CD4-positive, alpha-beta T cell (primary cell): ENCODE measurements at regions not wholly inside any gene's neighbourhood (a gene's known extent, or its start where the extent isn't known, plus 50 kb on each side); places are given as distances from the start of the nearest gene placed in this dataset.
A peak's percentile ranks its signal among the peaks of the same experiment; 100 is the strongest.

ENCODE experiments used
- ATAC-seq: fragments of 200-7000 bp; cut with Tn5 transposase; one replicate; pipeline ENCODE4 v1.10.0; 2022; ENCODE audit warnings: mild to moderate bottlenecking; ENCODE audit not compliant: poor library complexity
- CTCF ChIA-PET: fragments of 350-600 bp; sonication (Branson Sonifier 250); formaldehyde crosslinking; loops from one replicate; lab custom pipeline; 2021; ENCODE audit warnings: antibody characterized with exemption, inconsistent platforms; lab: Charles Lee
- POLR2A ChIA-PET: fragments of 350-600 bp; sonication (Branson Sonifier 250); formaldehyde crosslinking; loops from one replicate; lab custom pipeline; 2021; ENCODE audit warnings: antibody characterized with exemption, inconsistent platforms; lab: Charles Lee
- DNase-seq, 14 experiments: peaks; one replicate each; pipeline ENCODE4 v3.0.0-alpha.2; 2013 to 2020; ENCODE audit warnings: mixed read lengths in 2 of 14
- H3K27ac ChIP-seq, 2 donors: one replicate each; pipeline versions ENCODE4 v1.5.1 to v1.7.0; 2013; ENCODE audit warnings: low read length in 2 of 2, low read depth in 1 of 2, mild to moderate bottlenecking in 1 of 2
- H3K27me3 ChIP-seq, 2 experiments: 1 replicate in 1 of 2; 2 replicates in 1 of 2; pipeline versions ENCODE4 v1.6.1 to v1.7.0; 2013; ENCODE audit warnings: low read length in 2 of 2, control low read depth in 1 of 2, mild to moderate bottlenecking in 1 of 2, moderate library complexity in 1 of 2; ENCODE audit not compliant: insufficient read depth in 2 of 2, control insufficient read depth in 1 of 2
- H3K36me3 ChIP-seq: one replicate; pipeline ENCODE4 v1.6.1; 2013; ENCODE audit warnings: low read length, control low read depth; ENCODE audit not compliant: insufficient read depth
- H3K4me1 ChIP-seq: one replicate; pipeline ENCODE4 v1.6.1; 2013; ENCODE audit warnings: low read length, control low read depth; ENCODE audit not compliant: insufficient read depth
- H3K4me3 ChIP-seq: one replicate; pipeline ENCODE4 v1.5.1; 2013; ENCODE audit warnings: mild to moderate bottlenecking, low read length, moderate library complexity
- H3K9me3 ChIP-seq, 2 experiments: 1 replicate in 1 of 2; 2 replicates in 1 of 2; pipeline versions ENCODE4 v1.6.1 to v1.7.0; 2013; ENCODE audit warnings: low read length in 2 of 2, mild to moderate bottlenecking in 2 of 2, control low read depth in 1 of 2, moderate library complexity in 1 of 2; ENCODE audit not compliant: control insufficient read depth in 1 of 2, insufficient read depth in 1 of 2
- H3K27ac Mint-ChIP-seq: one replicate; pipeline ENCODE4 v1.8.0; 2020; ENCODE audit warnings: mixed read lengths
- H3K27me3 Mint-ChIP-seq: one replicate; pipeline ENCODE4 v1.8.0; 2021; ENCODE audit warnings: mixed read lengths
- H3K36me3 Mint-ChIP-seq: one replicate; pipeline ENCODE4 v1.8.0; 2021; ENCODE audit warnings: low read depth, mixed read lengths
- H3K4me1 Mint-ChIP-seq: one replicate; pipeline ENCODE4 v1.8.0; 2021; ENCODE audit warnings: low read depth, mixed read lengths
- H3K4me3 Mint-ChIP-seq: one replicate; pipeline ENCODE4 v1.8.0; 2020; ENCODE audit warnings: mild to moderate bottlenecking, mixed read lengths
- H3K9me3 Mint-ChIP-seq: one replicate; pipeline ENCODE4 v1.8.0; 2020; ENCODE audit warnings: mixed read lengths
- intact Hi-C, 2 experiments: fragments of 100-400 bp; cut with DNase I in 1 of 2; cut with micrococcal nuclease in 1 of 2; formaldehyde crosslinking; loops; one replicate each; pipeline versions ENCODE4 v1.15.1 to v1.9.0; 2023 to 2025; cut with DNase I, micrococcal nuclease
- TF ChIP-seq, protein P1 (sequence below): fragments of 200-600 bp; IDR thresholded peaks from one replicate; pipeline ENCODE4 v1.8.0; 2022; ENCODE audit warnings: antibody characterized with exemption, mild to moderate bottlenecking

DNA sequence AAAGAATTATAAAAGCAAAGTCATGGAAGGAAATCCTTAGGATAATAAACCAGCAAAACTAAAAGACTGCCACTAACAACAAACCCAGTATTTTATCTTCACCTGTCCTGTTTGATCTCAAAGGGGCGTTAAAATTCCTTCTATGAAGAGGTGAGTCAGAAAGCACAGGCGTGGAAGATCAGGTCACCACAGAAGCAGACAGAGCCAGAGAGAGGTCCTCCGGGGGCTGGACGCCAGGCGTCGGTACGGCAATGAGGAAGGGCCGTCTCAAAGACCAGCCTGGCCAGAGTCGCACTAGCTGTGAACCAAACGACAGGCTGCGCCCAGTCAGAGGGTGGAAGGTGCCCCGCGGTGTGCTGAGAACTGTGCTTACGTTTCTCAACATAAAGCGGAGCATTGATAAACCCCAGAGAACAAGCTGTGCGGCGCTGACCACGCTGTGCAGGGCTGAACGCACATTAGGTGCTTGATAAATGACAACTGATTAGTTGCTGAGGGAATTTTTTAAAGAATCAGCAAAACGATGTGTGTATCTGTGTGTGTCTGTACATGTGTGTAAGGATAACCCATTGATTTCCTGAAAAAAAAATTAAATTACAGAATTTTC, 85.6 kb downstream of the RNASET2 start:
- TF ChIP-seq, protein P1, sequence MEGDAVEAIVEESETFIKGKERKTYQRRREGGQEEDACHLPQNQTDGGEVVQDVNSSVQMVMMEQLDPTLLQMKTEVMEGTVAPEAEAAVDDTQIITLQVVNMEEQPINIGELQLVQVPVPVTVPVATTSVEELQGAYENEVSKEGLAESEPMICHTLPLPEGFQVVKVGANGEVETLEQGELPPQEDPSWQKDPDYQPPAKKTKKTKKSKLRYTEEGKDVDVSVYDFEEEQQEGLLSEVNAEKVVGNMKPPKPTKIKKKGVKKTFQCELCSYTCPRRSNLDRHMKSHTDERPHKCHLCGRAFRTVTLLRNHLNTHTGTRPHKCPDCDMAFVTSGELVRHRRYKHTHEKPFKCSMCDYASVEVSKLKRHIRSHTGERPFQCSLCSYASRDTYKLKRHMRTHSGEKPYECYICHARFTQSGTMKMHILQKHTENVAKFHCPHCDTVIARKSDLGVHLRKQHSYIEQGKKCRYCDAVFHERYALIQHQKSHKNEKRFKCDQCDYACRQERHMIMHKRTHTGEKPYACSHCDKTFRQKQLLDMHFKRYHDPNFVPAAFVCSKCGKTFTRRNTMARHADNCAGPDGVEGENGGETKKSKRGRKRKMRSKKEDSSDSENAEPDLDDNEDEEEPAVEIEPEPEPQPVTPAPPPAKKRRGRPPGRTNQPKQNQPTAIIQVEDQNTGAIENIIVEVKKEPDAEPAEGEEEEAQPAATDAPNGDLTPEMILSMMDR = no peak
- ChIA-PET CTCF (no interaction called here), POLR2A (no interaction called here)
- H3K27ac Mint-ChIP-seq = no peak overlapping the region
- no peaks in the 10 kb centered on the region for H3K36me3 ChIP-seq
- no peak overlapping the region for H3K4me3 ChIP-seq
- intact Hi-C loops = no loop called here
- no peaks in the 10 kb centered on the region for H3K27me3 ChIP-seq
- H3K27me3 Mint-ChIP-seq = no peaks in the 10 kb centered on the region
- no peaks in the 10 kb centered on the region for H3K36me3 Mint-ChIP-seq
- no peaks in the 10 kb centered on the region for H3K4me1 Mint-ChIP-seq
- no peaks in the 10 kb centered on the region for H3K4me1 ChIP-seq
- H3K27ac ChIP-seq = no peak overlapping the region
- H3K9me3 Mint-ChIP-seq = no peaks in the 10 kb centered on the region
- no peaks in the 10 kb centered on the region for H3K9me3 ChIP-seq
- DNase-seq (no peak), ATAC-seq (no peak)
- no peak overlapping the region for H3K4me3 Mint-ChIP-seq

DNA sequence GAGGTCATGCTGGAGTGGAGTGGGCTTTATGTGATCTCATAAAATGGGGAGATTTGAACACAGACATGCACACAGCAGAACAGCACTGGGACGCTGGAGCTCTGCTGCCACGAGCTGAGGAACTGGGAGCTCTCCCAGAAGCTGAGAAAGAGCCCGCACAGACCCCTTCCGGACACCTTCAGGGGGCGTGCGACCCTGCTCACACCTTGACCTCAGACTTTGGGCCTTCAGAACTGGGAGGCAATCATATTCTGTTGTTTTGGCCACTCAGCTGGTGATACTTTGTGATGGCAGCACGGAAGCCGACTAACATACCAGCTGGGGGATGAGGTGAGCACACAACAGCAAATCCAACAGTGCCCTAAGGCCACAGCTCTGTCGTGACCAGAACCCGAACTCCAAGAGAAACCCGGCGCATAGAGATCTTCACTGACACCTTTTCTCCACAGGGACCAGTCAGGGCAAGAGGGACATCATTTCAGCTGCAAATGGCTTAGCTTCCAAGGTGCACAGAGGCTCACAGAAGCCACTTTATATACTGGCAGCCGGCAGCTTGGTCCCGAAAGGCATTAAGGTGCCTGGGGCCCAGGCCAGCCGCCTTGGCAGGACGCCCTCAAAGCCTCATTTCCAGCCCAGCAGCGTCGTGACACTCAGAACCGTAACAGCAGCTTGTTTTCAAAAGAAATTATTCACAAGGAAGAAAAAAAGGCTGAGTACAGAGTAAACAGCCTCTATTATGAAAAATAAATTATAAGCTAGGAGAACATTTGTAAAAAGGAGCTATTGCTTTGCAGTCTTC, 89.3 kb downstream of the RNASET2 start:
- ChIA-PET POLR2A (no interaction called here), CTCF (no interaction called here)
- Histone ChIP-seq H3K4me1 (peaks cover 11% of the 10 kb centered on the region), H3K27ac (no peak overlapping the region), H3K36me3 (no peaks in the 10 kb centered on the region), H3K27me3 (peaks cover 0 to 1% of the 10 kb centered on the region in 2 experiments), H3K9me3 (no peaks in the 10 kb centered on the region), H3K4me3 (no peak overlapping the region)
- intact Hi-C loops = loop anchor here in 1 of 2 experiments (10.0 kb wide), 1 partner anchor 128 kb away; the partner anchor contains the start of gene CEP43
- no peaks in the 10 kb centered on the region for H3K27me3 Mint-ChIP-seq
- H3K4me3 Mint-ChIP-seq = no peak overlapping the region
- no peak for ATAC-seq
- H3K27ac Mint-ChIP-seq = no peak overlapping the region
- no peaks in the 10 kb centered on the region for H3K9me3 Mint-ChIP-seq
- DNase-seq = no peak
- TF ChIP-seq, protein P1 = no peak
- H3K4me1 Mint-ChIP-seq = peaks cover 2% of the 10 kb centered on the region
- H3K36me3 Mint-ChIP-seq = no peaks in the 10 kb centered on the region

DNA sequence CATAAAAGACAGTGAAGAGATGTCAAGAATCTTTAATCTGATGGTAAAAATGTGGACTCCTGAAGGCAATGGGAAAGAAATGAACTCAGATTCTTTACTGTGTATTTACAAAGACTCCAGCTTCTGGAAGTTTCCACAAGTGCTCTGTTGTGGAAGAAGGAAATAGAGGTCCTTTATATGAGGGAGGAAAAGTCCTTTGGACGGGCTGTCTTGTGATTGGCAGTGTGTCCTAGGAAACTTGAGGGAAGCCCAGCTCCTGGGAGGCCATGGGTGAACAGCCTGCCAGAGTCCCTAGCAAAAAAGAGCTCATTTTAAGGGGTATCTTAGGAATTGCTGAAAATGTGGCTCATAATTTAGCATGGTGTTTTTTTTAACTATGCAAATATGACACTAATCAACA, 92.0 kb downstream of the RNASET2 start:
- Histone ChIP-seq H3K4me3 (no peak overlapping the region), H3K9me3 (no peaks in the 10 kb centered on the region), H3K27ac (no peak overlapping the region), H3K36me3 (no peaks in the 10 kb centered on the region), H3K4me1 (peaks cover 17% of the 10 kb centered on the region), H3K27me3 (peaks cover 0 to 3% of the 10 kb centered on the region in 2 experiments)
- no peak for ATAC-seq
- Mint-ChIP-seq H3K4me3 (peak overlapping the region; percentile 20), H3K27ac (no peak overlapping the region), H3K9me3 (no peaks in the 10 kb centered on the region), H3K36me3 (no peaks in the 10 kb centered on the region), H3K27me3 (no peaks in the 10 kb centered on the region), H3K4me1 (peaks cover 17% of the 10 kb centered on the region)
- TF ChIP-seq, protein P1 = no peak
- intact Hi-C loops = loop anchor here in 1 of 2 experiments (5.0 to 10.0 kb wide), 2 partner anchors 77 to 130 kb away; partner anchors contain the start of gene CEP43
- no peak for DNase-seq
- ChIA-PET POLR2A (no interaction called here), CTCF (no interaction called here)
